GM18858 (cell line): ENCODE measurements at regions not wholly inside any gene's neighbourhood (a gene's known extent, or its start where the extent isn't known, plus 50 kb on each side); places are given as distances from the start of the nearest gene placed in this dataset.

Source experiments
- ATAC-seq: cut with Tn5 transposase; IDR thresholded peaks from one replicate; pipeline ENCODE4 v1.9.1; 2021; ENCODE audit not compliant: unreplicated experiment

DNA sequence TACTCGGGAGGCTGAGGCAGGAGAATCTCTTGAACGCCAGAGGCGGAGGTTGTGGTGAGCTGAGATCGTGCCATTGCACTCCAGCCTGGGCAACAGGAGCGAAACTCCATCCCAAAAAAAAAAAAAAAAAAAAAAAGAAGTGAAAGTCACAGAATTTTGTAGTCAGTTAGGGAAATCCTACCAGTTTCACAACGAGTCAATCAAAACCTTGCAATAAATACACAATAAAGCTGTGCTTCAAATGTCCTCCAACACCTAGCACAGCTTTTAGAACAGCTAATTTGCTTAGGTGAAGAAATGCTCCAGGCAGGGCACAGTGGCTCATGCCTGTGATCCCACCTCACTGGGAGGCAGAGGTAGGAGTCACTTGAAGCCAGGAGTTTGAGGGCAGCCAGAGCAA lies 112.8 kb upstream of the ATF7IP start:
- ATAC-seq, result no peak

DNA sequence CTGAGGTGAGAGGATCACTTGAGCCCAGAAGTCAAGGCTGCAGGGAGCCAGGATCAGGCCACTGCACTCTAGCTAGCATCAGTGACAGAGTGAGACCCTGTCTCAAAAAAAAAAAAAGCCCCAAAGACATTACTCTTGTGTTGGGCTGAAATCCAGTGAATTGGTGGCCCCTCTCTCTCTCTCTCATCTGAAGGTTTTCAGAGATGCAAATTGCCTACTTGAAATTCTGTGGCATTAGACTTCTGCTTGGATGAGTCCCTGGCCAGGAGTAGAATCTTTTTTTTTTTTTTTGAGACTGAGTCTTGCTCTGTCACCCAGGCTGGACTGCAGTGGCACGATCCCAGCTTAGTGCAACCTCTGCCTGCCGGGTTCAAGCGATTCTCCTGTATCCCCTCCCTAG lies 112.0 kb upstream of the ATF7IP start:
- ATAC-seq, result no peak

DNA sequence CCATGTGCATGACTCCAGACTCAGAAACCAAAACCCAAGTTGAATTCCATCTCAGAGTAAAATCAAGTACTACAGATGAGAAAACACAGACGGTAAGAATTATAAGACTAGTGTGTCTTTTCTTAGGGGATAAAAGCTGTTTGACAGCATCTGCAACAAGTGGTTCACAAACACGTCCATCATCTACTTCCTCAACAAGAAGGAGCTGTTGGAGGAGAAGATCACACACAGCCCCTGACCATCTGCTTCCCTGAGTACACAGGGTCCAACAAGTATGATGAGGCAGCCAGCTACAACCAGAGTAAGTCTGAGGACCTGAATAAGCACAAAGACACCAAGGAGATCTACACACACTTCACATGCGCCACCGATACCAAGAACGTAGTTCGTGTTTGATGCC lies 110.7 kb upstream of the ATF7IP start:
- ATAC-seq, result no peak

DNA sequence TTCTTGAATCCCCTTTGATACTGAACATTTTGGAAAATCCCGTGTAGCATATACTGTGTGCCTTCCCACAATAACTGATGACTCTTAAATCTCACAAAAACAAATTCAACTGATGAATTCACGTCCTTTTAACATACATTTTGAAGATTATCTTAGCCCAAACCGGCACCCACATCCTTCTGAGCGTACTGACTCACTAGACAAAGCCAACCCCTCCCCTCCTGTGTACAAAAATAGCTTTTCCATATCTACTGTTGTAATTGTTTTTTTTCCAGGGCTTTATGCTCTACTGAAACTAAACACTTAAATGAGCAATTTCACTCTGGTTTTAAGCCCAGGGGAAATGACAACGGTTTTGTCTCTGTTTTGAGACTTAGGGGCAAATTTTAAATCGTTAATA lies 109.4 kb upstream of the ATF7IP start:
- ATAC-seq, result no peak

DNA sequence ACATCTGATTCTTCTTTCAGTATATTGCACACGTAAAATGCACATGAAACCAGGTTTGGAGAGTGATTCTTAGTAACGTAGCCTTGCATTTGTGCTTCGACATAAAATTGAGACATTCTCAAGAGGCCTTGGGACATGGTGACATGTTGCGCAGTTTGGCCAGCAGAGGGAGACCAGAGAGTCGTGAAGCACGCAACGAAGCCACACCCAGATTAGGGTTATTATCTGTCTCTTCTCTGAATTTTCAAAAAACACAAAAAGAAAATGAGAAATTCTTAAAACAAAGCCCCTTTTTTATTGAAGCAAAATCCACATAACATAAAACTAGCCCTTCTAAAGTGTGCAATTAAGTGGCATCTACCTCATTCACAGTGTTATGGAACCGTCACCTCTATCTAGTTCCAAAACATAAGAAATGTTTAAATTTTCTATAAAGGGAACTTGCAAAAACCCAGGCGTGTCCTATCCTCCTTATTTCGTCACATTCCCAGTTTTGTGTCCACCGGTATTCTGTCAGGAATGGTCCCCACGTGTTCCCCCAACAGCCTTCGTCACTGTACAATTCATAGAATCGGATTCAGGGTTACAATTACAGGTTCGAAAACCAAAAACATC lies 108.8 kb upstream of the ATF7IP start:
- no peak for ATAC-seq

DNA sequence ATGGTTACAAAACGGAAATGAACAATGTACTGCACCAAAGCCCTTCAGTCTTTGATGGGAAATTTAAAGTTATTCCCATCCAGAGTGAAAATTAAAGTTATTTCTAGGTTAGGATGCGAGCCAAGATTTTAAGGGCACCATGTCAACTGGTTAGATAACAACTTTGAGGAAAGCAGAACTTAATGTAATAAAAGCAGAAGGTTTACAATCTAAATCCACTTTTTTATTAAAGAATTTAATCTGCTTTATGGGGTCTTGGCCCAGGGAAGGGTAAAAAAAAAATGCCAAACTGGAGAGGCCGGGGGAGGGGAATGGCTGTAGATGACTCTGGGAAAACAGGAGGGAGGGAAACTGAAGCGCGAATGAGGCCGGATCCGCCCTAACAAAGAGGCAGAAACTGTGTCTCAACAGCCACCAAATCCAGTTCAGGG lies 108.2 kb upstream of the ATF7IP start:
- ATAC-seq, result no peak

DNA sequence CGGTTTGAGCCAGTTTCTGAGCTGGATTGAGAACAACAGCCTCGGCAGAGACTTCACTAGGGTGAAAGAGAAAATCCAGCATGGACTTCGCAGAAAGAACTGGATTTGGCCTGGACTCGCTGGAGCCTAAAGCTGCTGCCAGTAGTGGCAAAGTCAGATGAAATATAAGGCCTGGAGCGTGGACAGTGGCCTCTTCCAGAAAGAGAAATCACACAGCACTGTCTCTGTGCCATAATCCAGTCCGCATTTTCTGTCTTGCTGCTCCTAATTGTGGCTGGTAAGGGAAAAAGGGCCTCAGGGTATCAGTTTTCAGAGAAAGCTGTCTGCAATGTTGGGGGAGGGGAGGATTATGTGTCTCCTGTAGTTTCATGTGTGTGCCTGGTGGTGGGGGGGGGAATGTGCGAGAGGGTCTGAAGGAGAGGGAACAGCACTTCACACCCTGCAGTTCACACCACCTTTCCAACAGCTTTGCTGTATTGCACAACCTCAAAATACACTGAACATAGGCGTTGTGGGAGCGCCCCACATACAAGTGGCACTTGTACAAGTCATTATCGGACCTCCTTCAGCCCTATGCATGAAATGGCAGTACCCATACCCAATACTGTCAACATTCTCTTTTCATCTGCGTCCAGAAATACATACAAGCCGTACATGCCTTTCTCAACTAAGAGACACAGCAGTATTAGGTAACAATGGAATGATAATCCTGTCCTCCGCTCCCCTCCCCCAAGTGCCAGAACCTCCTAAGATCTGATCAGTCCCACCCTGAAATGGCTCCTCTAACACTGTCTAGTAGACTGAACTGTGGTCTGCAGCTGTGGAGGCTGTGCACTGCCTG lies 107.5 kb upstream of the ATF7IP start:
- peak; percentile 46 for ATAC-seq

DNA sequence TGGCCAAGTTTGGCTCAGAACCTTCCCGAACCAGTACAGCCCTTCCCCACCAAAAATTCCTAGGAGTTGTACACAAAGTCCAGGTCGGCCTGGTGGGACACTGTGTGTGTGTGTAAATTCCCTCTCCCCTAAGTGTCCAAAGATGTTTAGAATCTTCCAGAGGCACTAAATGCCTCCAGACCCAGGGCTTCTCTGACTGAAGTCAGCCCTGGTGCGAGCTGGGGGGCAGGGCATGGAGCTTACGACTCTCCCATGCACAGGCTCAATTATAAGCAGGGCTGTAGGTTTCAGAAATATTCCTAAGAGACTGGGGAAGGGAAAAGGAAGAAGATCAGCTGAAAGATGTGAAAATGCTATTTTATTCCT lies 106.9 kb upstream of the ATF7IP start:
- no peak for ATAC-seq

DNA sequence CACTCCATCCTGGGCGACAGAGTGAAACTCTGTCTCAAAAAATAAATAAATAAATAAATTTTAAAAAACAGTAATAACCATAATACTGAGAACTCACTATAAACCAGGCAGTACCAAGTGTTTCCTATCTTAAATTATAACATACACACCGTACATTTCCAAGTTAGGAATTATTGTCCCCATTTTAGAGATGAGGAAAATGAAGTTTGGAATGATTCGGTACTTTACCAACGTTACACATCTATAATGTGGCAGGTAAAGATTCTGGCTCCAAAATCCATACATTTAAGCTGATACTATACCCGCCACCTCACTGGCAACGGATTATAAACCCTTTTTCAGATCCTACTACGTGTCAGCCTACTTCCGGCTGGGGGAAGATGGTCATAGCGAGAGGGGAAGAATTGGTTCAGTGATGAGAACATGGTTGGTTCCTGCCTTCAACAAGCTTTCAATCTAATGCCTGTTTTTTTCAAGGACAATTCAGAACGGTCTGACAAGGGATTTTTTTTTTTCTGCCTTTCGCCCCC lies 105.9 kb upstream of the ATF7IP start:
- no peak for ATAC-seq

DNA sequence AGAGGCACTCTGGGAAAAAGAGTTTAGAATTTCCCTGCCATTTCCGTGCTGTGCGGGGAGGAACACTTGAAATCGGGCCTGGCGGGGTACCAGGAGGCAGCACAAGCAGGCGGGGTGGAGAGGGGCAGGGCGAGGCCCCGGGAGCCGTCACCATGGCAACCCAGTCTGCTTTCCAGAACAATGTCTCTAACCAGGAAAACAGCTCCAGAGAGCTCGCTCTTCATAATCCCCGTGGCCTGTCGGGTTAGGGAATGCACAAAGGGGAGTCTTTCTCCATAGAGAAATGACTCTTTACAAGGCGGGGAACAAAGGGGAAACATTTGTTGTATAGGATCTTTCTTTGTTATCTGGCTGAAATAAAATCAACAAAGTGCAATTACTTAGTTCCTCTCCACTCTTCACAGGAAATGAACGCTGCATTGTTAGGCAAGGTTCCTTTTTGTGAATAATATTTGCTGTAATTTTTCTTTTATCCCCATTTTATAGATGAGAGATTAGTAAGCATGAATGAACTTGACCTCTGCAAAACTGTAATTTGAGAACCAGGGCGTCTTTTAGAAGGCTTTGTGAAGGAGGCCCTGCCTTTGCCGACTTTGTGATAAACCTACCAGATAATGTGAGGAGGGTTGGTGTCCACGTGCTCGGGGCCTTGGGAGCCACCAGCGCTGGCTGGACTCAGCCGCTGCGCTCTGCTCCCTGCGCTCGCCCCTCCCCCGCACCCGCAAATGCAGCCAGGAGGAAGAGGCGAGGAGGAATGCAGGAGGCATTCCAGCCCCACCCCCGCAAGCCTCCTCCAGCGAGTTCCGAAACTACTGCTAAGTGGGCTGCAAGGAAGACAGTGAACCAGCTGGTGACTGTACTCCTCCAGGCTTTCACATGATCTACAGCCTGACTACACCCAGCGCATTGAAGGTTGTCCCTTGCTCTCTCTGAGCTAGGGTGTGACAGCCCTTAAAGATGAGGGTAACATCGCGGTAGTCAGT lies 105.2 kb upstream of the ATF7IP start:
- ATAC-seq, result no peak

DNA sequence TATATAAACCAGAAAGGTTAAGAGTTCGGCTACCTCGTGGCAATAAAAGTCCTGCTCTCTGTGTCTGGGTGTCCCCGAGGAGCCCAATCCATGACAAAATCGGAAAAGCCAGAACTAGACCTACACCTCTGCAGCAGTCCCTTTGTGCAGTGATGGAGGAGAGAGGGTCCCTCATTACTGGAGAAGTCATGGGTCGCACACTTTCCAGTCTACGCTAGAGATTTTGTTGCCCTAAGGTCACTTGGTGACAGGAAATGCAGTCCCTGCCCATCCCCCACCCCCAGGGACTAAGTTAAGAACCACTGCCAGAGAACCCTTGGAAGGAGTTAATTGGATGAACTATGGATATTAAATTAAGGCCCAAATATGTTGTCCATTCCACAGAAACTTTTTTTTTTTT lies 104.4 kb upstream of the ATF7IP start:
- ATAC-seq, result no peak

DNA sequence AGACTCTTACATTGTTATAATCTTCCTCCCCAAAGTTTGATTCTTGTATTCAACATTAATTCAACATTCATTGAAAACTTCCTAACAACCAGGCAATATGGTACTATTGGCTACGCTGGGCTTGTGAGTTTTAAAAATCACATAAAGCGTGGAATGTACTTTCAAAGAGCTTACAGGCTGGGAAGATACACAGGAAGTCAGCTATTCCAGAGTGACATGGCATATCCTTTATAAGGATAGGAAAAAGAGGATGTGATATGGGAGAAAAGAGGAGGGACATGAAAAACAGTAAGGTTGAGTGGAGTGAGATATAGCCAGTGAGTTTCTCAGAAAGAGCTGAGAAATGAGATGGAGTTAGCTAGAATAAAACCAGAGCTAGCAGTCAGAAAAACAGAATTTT lies 103.6 kb upstream of the ATF7IP start:
- no peak for ATAC-seq

DNA sequence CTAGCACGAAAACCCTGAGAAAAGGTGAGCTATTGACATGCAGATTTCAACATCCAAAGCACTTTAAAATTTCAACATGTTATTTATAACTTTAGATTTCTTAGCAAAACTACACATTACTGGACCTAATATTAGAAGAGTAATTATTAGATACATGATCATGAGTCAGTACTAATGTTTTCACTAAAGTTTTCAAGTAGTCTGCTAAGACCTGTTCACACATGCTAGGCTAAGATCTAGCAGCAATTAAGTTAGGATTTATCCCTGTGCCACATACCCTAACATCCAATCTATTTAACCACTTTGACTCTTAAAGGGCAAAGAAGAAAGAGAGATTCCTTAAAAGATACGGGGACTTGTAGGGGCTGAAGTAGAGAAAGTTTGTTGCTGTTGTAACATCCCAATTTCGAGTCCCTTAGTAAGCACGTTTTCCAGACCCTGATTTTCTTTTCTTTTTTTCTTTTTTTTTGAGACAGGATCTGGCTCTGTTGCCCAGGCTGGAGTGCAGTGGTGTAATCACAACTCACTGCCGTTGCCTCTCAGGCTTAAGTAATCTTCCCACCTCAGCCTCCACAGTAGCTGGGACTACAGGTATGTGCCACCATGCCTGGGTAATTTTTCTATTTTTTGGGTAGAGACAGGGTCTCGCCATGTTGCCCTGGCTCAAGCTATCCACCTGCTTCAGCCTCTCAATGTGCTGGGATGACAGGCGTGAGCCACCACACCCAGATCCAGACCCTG lies 102.5 kb upstream of the ATF7IP start:
- ATAC-seq, result no peak

DNA sequence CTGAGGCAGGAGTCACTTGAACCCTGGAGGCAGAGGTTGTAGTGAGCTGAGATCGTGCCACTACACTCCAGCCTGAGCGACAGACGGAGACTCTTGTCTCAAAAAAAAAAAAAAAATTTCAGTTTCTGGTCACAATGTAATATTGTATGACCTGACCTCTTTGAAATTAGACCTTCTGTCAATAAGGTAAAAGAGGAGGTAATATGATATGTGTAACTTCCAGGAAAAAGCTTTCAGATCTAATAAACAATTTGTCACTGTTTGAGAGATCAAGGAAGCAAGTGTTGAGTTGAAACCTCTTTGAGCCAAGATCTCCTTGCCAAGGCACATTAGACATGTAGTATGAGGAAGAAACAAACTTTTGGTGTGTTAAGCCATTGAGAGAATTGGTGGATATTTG lies 101.7 kb upstream of the ATF7IP start:
- no peak for ATAC-seq

DNA sequence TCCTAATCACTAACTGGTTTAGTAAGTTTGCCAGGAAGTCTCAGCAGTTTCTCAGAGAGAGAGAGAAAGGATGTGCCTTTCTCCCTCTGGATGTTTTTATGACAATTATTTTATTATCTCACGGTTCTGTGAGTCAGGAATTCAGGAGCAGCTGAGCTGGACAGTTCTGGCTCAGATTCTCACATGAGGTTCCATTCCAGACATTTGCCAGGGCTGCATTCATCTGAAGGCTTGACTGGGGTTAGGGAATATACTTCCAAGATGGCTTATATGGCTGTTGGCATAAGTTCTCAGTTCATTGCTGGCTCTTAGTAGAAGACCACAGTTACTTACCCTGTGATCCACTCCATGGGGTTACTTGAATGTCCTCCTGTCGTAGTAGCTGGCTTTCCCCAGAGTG lies 101.2 kb upstream of the ATF7IP start:
- no peak for ATAC-seq

DNA sequence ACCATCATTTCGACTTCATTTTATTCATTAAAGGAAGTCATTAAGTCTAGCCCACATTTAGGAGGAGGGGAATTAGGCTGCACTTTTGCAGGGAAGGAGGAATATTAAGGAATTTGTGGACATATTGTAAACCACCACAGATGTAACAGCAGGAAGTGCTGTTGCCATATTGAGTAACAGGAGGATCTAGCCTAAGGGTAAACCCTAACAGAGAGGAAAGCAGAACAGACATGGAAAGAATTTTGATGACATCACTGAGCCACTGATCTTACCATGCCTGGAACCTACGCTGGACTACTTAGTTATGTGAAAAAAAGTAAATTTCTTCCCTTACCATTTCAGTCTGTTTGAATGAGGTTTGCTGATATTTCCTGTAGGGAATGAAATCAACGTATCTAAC lies 100.7 kb upstream of the ATF7IP start:
- no peak for ATAC-seq

DNA sequence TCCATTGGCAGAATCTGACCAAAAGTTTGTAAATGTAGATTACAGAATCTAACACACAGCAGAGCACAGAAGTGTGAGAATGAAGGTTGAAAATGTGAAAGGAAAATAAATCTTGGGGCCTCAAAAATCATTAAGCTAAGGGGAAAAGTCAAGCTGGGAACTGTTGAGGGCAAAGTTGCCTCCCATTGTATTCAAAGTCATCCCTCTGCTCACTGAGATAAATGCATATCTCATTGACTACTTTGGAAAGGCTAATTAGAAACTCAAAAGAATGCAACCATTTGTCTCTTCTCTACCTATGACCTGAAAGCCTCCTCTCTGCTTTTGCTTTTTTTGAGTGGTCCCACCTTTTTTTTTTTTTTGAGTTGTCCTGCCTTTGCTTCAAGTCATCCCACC lies 97.4 kb upstream of the ATF7IP start:
- no peak for ATAC-seq

DNA sequence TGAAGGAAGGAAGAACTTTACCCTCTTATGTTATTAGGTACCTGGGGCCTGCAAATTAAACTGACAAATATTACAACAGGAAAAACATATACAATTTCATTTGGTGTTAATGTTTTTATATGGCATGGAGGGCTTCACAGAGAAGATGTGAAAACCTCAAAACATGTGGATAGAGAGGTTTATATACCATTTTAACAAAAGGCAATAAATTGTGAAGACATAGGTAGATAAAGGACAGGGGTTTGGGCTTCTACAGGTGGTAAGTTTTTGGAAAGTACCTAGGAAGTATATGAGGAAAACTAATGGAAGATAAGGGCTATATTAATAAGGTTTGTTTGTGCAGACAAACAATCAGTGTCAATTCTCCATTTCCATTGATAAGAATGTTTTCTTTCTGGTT lies 95.1 kb upstream of the ATF7IP start:
- no peak for ATAC-seq

DNA sequence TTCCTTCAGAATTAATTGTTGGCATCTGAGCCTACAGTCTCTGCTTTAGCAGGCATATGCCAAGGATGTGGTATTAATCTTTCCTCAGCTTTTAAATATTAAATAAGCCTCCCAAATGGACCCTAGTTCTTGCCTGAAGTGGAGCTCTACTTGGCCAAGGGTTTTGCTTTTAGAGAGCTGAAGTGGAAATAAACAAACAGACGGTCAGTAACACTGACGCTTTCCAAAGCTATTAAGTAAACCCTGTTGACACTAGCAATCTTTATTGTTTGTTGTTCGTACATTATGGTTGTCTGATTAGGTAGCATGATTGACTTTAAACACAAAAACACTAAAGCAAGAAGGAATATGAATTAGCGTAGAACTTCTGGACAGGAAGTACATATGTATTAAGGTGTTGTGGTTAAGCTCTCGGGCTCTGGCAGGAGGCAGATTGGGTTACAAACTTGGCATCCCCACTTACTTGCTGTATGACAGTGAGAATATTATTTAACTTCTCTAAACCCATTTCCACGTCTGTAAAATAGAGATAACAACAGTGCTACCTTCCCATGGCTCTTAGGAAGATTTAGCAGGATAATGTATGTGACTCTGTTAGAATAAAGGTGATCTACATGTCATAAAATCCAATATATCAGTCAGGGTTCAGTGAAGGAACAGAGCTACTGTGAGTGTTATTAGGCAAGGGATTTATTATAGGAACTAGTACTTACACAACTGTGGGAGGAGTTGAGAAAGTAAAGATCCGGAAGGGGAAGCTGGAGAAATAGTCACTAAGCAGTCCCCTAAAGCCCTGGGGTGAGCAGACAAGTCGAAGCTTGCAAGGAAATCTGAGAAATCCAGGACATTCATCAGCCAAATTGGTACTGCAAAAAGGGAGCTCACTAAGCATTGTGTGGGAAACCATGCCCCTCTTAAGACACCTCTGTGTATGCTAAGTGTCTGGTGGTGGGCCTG lies 92.2 kb upstream of the ATF7IP start:
- peak; percentile 41 for ATAC-seq

DNA sequence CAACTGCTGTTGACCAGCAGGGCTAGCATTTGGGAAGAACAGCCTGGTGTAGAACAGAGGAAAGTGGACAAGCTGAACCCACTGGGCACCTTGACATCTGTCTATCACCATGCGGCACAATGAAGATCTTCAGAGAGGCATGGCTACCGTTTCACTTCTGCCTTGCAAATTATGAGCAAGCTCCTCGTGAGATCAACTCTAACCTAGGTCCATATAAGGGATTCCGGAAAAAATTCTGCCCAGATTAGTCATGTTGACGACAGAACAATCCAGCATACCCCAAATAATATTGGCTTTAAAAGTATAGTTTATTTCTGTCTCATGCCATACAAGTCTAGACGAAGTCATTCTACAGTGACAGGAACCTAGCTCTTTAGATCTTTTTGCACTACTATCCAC lies 91.6 kb upstream of the ATF7IP start:
- ATAC-seq, result no peak
